WTC11 (cell line): ENCODE measurements at regions not wholly inside any gene's neighbourhood (a gene's known extent, or its start where the extent isn't known, plus 50 kb on each side); places are given as distances from the start of the nearest gene placed in this dataset.
A peak's percentile ranks its signal among the peaks of the same experiment; 100 is the strongest.

Experiments
- ATAC-seq: fragments of 200-7000 bp; cut with Tn5 transposase; 2 replicates; pipeline ENCODE4 v1.10.0; 2021; ENCODE audit warnings: mild to moderate bottlenecking, moderate library complexity
- CTCF ChIA-PET: fragments of 300-600 bp; sonication (Branson Sonifier 250); formaldehyde crosslinking; loops from one replicate; lab custom pipeline; 2021; ENCODE audit warnings: antibody characterized with exemption; lab: Charles Lee
- POLR2A ChIA-PET: fragments of 350-600 bp; sonication (Branson Sonifier 250); formaldehyde crosslinking; loops from one replicate; lab custom pipeline; 2021; ENCODE audit warnings: antibody characterized with exemption; lab: Charles Lee
- DNase-seq: peaks from one replicate; pipeline ENCODE4 v3.0.0; 2021; ENCODE audit warnings: low spot score
- H3K27ac Mint-ChIP-seq: 2 replicates; pipeline ENCODE4 v1.8.0; 2021; ENCODE audit warnings: mixed read lengths
- H3K27me3 Mint-ChIP-seq: 2 replicates; pipeline ENCODE4 v1.8.0; 2021; ENCODE audit warnings: low read depth, mild to moderate bottlenecking, moderate library complexity, mixed read lengths
- H3K36me3 Mint-ChIP-seq: 2 replicates; pipeline ENCODE4 v1.8.0; 2021; ENCODE audit warnings: mixed read lengths
- H3K4me1 Mint-ChIP-seq: 2 replicates; pipeline ENCODE4 v1.8.0; 2022; ENCODE audit warnings: mixed read lengths
- H3K4me3 Mint-ChIP-seq: 2 replicates; pipeline ENCODE4 v1.8.0; 2021; ENCODE audit warnings: mild to moderate bottlenecking, moderate library complexity, mixed read lengths
- H3K9me3 Mint-ChIP-seq: 2 replicates; pipeline ENCODE4 v1.8.0; 2021; ENCODE audit warnings: mixed read lengths
- ATF2 ChIP-seq: sonication (generic); formaldehyde crosslinking; IDR thresholded peaks from 2 replicates; pipeline ENCODE4 v1.8.1; 2022; ENCODE audit warnings: low read depth, missing genetic modification reagents, borderline replicate concordance
- ATF6 ChIP-seq: sonication (generic); formaldehyde crosslinking; IDR thresholded peaks from 2 replicates; pipeline ENCODE4 v1.8.1; 2023; ENCODE audit warnings: mild to moderate bottlenecking, missing genetic modification reagents
- CBFB ChIP-seq: sonication (generic); formaldehyde crosslinking; IDR thresholded peaks from 2 replicates; pipeline ENCODE4 v1.8.1; 2022; ENCODE audit warnings: mild to moderate bottlenecking, low read depth, missing genetic modification reagents
- CDX4 ChIP-seq: fragments of 250-450 bp; sonication (Bioruptor Pico); IDR thresholded peaks from 2 replicates; pipeline ENCODE4 v1.9.0; 2021; ENCODE audit warnings: moderate library complexity, mild to moderate bottlenecking, inconsistent platforms, borderline replicate concordance
- CREB1 ChIP-seq: sonication (generic); formaldehyde crosslinking; IDR thresholded peaks from 2 replicates; pipeline ENCODE4 v1.8.0; 2023; ENCODE audit warnings: mild to moderate bottlenecking, missing genetic modification reagents
- EMX1 ChIP-seq: fragments of 250-450 bp; sonication (Bioruptor Pico); IDR thresholded peaks from 2 replicates; pipeline ENCODE4 v1.8.0; 2021; ENCODE audit warnings: mild to moderate bottlenecking
- ETV6 ChIP-seq: sonication (generic); formaldehyde crosslinking; IDR thresholded peaks from 2 replicates; pipeline ENCODE4 v1.8.1; 2022; ENCODE audit warnings: mild to moderate bottlenecking, missing genetic modification reagents
- GABPB1 ChIP-seq: sonication (generic); formaldehyde crosslinking; IDR thresholded peaks from 2 replicates; pipeline ENCODE4 v1.8.1; 2023; ENCODE audit warnings: mild to moderate bottlenecking, missing genetic modification reagents
- IRF2 ChIP-seq: sonication (generic); formaldehyde crosslinking; IDR thresholded peaks from 2 replicates; pipeline ENCODE4 v1.8.0; 2022; ENCODE audit warnings: low read depth, missing genetic modification reagents, borderline replicate concordance
- JUN ChIP-seq: sonication (generic); formaldehyde crosslinking; IDR thresholded peaks from 2 replicates; pipeline ENCODE4 v1.8.0; 2023; ENCODE audit warnings: mild to moderate bottlenecking, missing genetic modification reagents
- KAT7 ChIP-seq: sonication (generic); formaldehyde crosslinking; IDR thresholded peaks from 2 replicates; pipeline ENCODE4 v1.8.1; 2023; ENCODE audit warnings: missing genetic modification reagents, mild to moderate bottlenecking, borderline replicate concordance
- NFATC4 ChIP-seq: fragments of 250-450 bp; sonication (Bioruptor Pico); IDR thresholded peaks from 2 replicates; pipeline ENCODE4 v1.9.0; 2021; ENCODE audit warnings: mild to moderate bottlenecking
- NFE2L1 ChIP-seq: sonication (generic); formaldehyde crosslinking; IDR thresholded peaks from 2 replicates; pipeline ENCODE4 v1.8.1; 2023; ENCODE audit warnings: missing genetic modification reagents
- NR1H2 ChIP-seq: sonication (generic); formaldehyde crosslinking; IDR thresholded peaks from 2 replicates; pipeline ENCODE4 v1.9.0; 2021; ENCODE audit warnings: mild to moderate bottlenecking, moderate library complexity, missing genetic modification reagents
- NR3C1 ChIP-seq: sonication (generic); formaldehyde crosslinking; conservative IDR thresholded peaks from 2 replicates; pipeline ENCODE4 v1.8.1; 2023; ENCODE audit warnings: low read depth, mild to moderate bottlenecking, missing genetic modification reagents
- TEAD1 ChIP-seq: sonication (generic); formaldehyde crosslinking; IDR thresholded peaks from 2 replicates; pipeline ENCODE4 v1.8.0; 2022; ENCODE audit warnings: mild to moderate bottlenecking, missing genetic modification reagents
- TP53 ChIP-seq: sonication (generic); formaldehyde crosslinking; IDR thresholded peaks from 2 replicates; pipeline ENCODE4 v1.8.1; 2023; ENCODE audit warnings: mild to moderate bottlenecking, missing genetic modification reagents
- ZNF138 ChIP-seq: sonication (generic); formaldehyde crosslinking; conservative IDR thresholded peaks from 2 replicates; pipeline ENCODE4 v1.8.1; 2022; ENCODE audit warnings: mild to moderate bottlenecking, moderate library complexity, missing genetic modification reagents
- ZNF232 ChIP-seq: sonication (generic); formaldehyde crosslinking; IDR thresholded peaks from 2 replicates; pipeline ENCODE4 v1.8.0; 2022; ENCODE audit warnings: mild to moderate bottlenecking, missing genetic modification reagents
- ZNF281 ChIP-seq: sonication (generic); formaldehyde crosslinking; IDR thresholded peaks from 2 replicates; pipeline ENCODE4 v1.8.0; 2023; ENCODE audit warnings: mild to moderate bottlenecking, missing genetic modification reagents
- ZNF425 ChIP-seq: fragments of 250-450 bp; sonication (Bioruptor Pico); conservative IDR thresholded peaks from 2 replicates; pipeline ENCODE4 v1.9.0; 2021; ENCODE audit warnings: mild to moderate bottlenecking
- ZSCAN18 ChIP-seq: fragments of 250-450 bp; sonication (Bioruptor Pico); IDR thresholded peaks from 2 replicates; pipeline ENCODE4 v2.1.2; 2022; ENCODE audit warnings: mild to moderate bottlenecking, moderate library complexity

GRCh38 chr14:89652352-89652751 is 235.3 kb upstream of the FOXN3 start:
- H3K27ac Mint-ChIP-seq = no peak overlapping the region
- H3K9me3 Mint-ChIP-seq = peaks cover 20% of the 10 kb centered on the region
- CTCF ChIA-PET = interaction anchor here (1.3 kb wide), 1 partner anchor 287 kb away, joined by 4 read pairs; no protein-coding TSS in a partner anchor
- DNase-seq = no peak
- H3K4me1 Mint-ChIP-seq = peaks cover 12% of the 10 kb centered on the region
- H3K36me3 Mint-ChIP-seq = peaks cover 12% of the 10 kb centered on the region
- TF ChIP-seq IRF2 (no peak), CBFB (CRISPR knock-in tag) (no peak), ZNF232 (no peak), ZNF138 (CRISPR knock-in tag) (no peak), ATF2 (CRISPR knock-in tag) (no peak), ZNF425 (CRISPR knock-in tag) (no peak), ZNF281 (no peak), NR1H2 (CRISPR knock-in tag) (no peak), ZSCAN18 (CRISPR knock-in tag) (no peak)
- TF ChIP-seq, all 79 proteins: peak for 0
- ATAC-seq = no peak
- H3K27me3 Mint-ChIP-seq = peaks cover 7% of the 10 kb centered on the region; the same call in 1 of the 2 replicates
- H3K4me3 Mint-ChIP-seq = no peak overlapping the region
- POLR2A ChIA-PET = no interaction called here

GRCh38 chr14:89651805-89652204 is 234.8 kb upstream of the FOXN3 start:
- H3K4me3 Mint-ChIP-seq = no peak overlapping the region
- H3K9me3 Mint-ChIP-seq = peaks cover 15% of the 10 kb centered on the region
- DNase-seq = no peak
- H3K27ac Mint-ChIP-seq = no peak overlapping the region
- ATAC-seq = peak; percentile 51
- ChIA-PET CTCF (interaction anchor here (0.6 to 1.3 kb wide), 2 partner anchors 8 to 287 kb away, joined by 4 read pairs; no protein-coding TSS in a partner anchor), POLR2A (no interaction called here)
- H3K27me3 Mint-ChIP-seq = peaks cover 3% of the 10 kb centered on the region; the same call in 1 of the 2 replicates
- peaks cover 6% of the 10 kb centered on the region for H3K36me3 Mint-ChIP-seq
- TF ChIP-seq EMX1 (CRISPR knock-in tag) = no peak
- TF ChIP-seq TEAD1 = no peak
- H3K4me1 Mint-ChIP-seq = peaks cover 12% of the 10 kb centered on the region

GRCh38 chr14:89650077-89650978 is 233.3 kb upstream of the FOXN3 start:
- H3K4me1 Mint-ChIP-seq = peaks cover 12% of the 10 kb centered on the region
- H3K27me3 Mint-ChIP-seq = peaks cover 2% of the 10 kb centered on the region; the same call in 1 of the 2 replicates
- no peak overlapping the region for H3K27ac Mint-ChIP-seq
- H3K9me3 Mint-ChIP-seq = 0 out of 2 replicates have a peak, but pooled peaks cover under 1% of the 10 kb centered on the region
- H3K36me3 Mint-ChIP-seq = no peaks in the 10 kb centered on the region
- ChIA-PET CTCF (no interaction called here), POLR2A (no interaction called here)
- no peak overlapping the region for H3K4me3 Mint-ChIP-seq
- DNase-seq (no peak), ATAC-seq (no peak)
- TF ChIP-seq NR3C1 (CRISPR knock-in tag) (no peak), ATF6 (no peak), KAT7 (CRISPR knock-in tag) (no peak), NFE2L1 (CRISPR knock-in tag) (no peak), CDX4 (CRISPR knock-in tag) (no peak), NFATC4 (CRISPR knock-in tag) (no peak), GABPB1 (no peak), JUN (no peak), ETV6 (CRISPR knock-in tag) (no peak), CREB1 (no peak), TP53 (CRISPR knock-in tag) (no peak)
